ENCODE measurements at regions not wholly inside any gene's neighbourhood (a gene's known extent, or its start where the extent isn't known, plus 50 kb on each side); places are given as distances from the start of the nearest gene placed in this dataset.

DNA sequence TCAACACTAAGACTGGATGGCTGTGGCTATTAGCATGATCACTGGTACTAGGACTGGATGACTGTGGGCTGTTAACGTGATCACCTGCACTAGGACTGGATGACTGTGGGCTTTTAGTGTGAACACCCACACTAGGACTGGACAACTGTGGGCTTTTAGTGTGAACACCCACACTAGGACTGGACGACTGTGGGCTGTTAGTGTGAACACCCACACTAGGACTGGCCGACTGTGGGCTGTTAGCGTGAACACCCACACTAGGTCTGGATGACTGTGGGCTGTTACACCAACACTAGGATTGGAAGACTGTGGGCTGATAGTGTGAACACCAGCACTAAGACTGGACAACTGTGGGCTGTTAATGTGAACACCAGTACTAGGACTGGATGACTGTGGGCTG, 329.2 kb downstream of the OSTF1 start:
- TF ChIP-seq, protein P1, sequence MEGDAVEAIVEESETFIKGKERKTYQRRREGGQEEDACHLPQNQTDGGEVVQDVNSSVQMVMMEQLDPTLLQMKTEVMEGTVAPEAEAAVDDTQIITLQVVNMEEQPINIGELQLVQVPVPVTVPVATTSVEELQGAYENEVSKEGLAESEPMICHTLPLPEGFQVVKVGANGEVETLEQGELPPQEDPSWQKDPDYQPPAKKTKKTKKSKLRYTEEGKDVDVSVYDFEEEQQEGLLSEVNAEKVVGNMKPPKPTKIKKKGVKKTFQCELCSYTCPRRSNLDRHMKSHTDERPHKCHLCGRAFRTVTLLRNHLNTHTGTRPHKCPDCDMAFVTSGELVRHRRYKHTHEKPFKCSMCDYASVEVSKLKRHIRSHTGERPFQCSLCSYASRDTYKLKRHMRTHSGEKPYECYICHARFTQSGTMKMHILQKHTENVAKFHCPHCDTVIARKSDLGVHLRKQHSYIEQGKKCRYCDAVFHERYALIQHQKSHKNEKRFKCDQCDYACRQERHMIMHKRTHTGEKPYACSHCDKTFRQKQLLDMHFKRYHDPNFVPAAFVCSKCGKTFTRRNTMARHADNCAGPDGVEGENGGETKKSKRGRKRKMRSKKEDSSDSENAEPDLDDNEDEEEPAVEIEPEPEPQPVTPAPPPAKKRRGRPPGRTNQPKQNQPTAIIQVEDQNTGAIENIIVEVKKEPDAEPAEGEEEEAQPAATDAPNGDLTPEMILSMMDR (IDR thresholded peaks at IDR 0.05; ENCODE audit: low read depth, low read length): no peak
- H3K27me3 ChIP-seq (ENCODE audit: insufficient read depth, low read depth, severe bottlenecking): peaks cover 3% of the 10 kb centered on the region
- H3K9me3 ChIP-seq (ENCODE audit: severe bottlenecking): no peaks in the 10 kb centered on the region
- H3K36me3 ChIP-seq: no peaks in the 10 kb centered on the region
- no peak overlapping the region for H3K27ac ChIP-seq
- no peak for DNase-seq
- H3K4me3 ChIP-seq (ENCODE audit: low read depth, low read length): no peak overlapping the region

DNA sequence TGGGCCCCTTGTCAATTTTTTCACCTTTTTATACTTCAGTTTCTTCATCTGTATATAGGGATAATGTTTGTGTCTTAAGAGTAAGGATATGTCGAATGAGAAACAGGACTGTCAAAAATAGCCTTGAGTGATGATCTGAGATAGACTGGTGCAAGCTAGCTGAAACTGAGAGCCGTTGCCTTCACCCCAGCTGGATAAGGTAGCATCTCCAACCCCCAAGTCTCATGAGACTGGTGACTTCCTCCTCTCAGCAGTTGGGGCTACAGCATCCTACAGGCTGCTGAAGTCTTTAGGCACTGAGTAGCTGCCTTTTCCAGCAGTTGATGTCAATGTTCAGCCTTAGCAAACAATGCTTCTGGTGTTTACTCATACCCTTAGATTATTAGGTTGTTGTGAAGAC, 330.2 kb downstream of the OSTF1 start:
- DNase-seq: no peak
- no peaks in the 10 kb centered on the region for H3K9me3 ChIP-seq (ENCODE audit: severe bottlenecking)
- peaks cover 3% of the 10 kb centered on the region for H3K27me3 ChIP-seq (ENCODE audit: insufficient read depth, low read depth, severe bottlenecking)
- H3K36me3 ChIP-seq: no peaks in the 10 kb centered on the region
- H3K27ac ChIP-seq: no peak overlapping the region
- TF ChIP-seq, protein P1 (IDR thresholded peaks at IDR 0.05; ENCODE audit: low read depth, low read length): no peak
- H3K4me3 ChIP-seq (ENCODE audit: low read depth, low read length): no peak overlapping the region

DNA sequence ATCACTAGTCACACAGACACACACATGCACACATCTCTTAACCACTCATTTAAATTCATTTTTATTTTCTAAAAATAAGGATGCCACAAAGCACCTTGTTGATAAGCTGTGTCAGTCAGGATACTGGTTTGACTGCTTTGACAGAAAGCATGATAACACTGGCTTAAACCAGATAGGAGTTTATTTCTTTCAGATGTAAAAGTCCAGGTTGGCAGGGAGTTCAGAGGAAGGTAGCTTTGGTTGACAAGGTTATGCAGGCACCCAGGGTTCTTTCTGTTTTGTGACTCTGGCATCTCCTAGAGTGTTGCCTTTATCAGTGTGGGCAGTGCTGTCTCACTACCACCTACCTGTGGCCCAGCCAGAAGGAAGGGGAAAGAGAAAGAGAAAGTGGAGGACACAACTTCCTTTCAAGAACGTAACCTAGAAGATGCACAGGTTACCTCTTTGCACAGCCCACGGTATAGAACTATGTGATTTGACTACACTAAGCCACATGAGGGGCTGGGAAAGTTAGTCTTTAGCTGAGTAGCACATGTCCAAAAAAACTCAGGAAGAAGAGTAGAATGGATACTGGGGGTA, 334.7 kb downstream of the OSTF1 start:
- Histone ChIP-seq H3K27me3 (ENCODE audit: insufficient read depth, low read depth, severe bottlenecking) (no peaks in the 10 kb centered on the region), H3K36me3 (no peaks in the 10 kb centered on the region), H3K9me3 (ENCODE audit: severe bottlenecking) (no peaks in the 10 kb centered on the region), H3K27ac (no peak overlapping the region), H3K4me3 (ENCODE audit: low read depth, low read length) (no peak overlapping the region)
- TF ChIP-seq, protein P1 (IDR thresholded peaks at IDR 0.05; ENCODE audit: low read depth, low read length): no peak
- no peak for DNase-seq

DNA sequence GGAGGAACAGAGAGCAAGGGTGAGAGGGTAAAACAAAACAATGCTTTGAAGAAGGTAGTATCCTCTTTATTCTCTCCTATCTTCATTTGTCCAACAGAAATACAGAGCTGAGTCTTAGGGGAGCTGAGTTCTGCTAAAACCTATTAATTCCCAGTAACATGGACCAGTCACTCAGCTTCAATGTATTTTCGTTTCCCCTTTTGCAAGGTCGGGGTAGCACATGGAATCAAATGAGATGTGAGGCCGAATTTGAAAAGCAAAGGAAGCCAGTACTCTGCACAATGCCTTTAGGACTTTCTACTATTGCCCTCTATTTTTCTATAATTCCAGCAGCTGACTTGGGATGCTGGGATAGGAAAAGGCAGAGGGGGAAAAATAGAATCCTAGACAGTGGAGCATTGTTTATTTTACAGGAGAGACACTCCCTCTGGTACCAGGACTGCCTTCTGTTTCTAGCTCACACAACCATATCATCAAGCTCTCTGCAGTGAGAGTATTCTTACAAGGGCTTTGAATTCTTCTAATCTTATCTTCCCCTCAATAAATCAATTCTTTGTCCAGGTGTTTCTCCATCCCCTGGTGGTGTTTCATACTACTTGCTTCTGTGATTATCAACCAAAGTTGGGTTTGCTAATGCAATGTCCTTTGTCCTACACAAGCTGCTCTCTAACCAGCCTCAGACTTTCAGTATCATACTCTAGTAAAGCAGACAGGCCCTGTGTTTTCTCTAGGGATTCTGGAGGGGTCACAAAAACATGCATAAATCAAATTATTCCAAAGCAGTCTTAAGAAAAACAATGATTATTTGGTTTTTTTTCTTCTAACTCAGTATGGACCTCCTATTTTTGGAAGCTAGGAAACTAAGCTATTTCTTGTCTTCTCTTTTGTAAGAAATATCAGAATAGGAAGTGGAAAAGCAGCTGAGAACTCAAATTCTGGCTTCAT, 341.5 kb downstream of the OSTF1 start:
- Histone ChIP-seq H3K9me3 (ENCODE audit: severe bottlenecking) (no peaks in the 10 kb centered on the region), H3K27ac (no peak overlapping the region), H3K4me3 (ENCODE audit: low read depth, low read length) (no peak overlapping the region), H3K27me3 (ENCODE audit: insufficient read depth, low read depth, severe bottlenecking) (no peaks in the 10 kb centered on the region), H3K36me3 (no peaks in the 10 kb centered on the region)
- TF ChIP-seq, protein P1 (IDR thresholded peaks at IDR 0.05; ENCODE audit: low read depth, low read length): no peak
- no peak for DNase-seq

DNA sequence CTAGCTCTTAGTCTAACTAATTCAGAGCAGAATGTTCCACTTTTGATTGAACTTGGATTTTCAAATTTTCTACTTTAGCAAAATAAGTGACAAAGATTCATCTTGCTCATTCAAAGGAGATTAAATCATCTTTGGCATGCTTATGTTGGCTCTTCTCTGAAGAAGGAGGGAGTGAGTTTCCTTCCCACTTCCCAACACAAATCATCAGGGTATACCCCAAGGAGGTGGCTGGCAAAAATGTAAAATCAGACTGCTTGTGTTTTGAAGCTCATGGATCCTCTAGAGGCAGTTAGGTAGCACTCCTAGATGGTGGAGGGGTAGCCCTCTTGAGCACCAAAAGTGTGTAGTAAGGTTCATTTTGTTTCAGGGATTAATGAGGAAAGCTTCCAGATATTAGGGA, 343.1 kb downstream of the OSTF1 start:
- Histone ChIP-seq H3K27me3 (ENCODE audit: insufficient read depth, low read depth, severe bottlenecking) (no peaks in the 10 kb centered on the region), H3K9me3 (ENCODE audit: severe bottlenecking) (no peaks in the 10 kb centered on the region), H3K27ac (no peak overlapping the region), H3K4me3 (ENCODE audit: low read depth, low read length) (no peak overlapping the region), H3K36me3 (no peaks in the 10 kb centered on the region)
- DNase-seq: no peak
- TF ChIP-seq, protein P1 (IDR thresholded peaks at IDR 0.05; ENCODE audit: low read depth, low read length): no peak
